Muscle of arm (tissue), 1 donor: ENCODE measurements at regions not wholly inside any gene's neighbourhood (a gene's known extent, or its start where the extent isn't known, plus 50 kb on each side); places are given as distances from the start of the nearest gene placed in this dataset.
"Not testable (repeated sequence)": the region's sequence is repeated elsewhere in the genome, so short reads cannot be mapped to it uniquely, and the experiment has no call there.

ENCODE experiments used
- DNase-seq: peaks from one replicate; pipeline ENCODE4 v3.0.0-alpha.2; 2013

- DNase-seq = no peak
Observed at GRCh38 chr12:126960221-126960620, 1306.7 kb upstream of the TMEM132C start.

DNA sequence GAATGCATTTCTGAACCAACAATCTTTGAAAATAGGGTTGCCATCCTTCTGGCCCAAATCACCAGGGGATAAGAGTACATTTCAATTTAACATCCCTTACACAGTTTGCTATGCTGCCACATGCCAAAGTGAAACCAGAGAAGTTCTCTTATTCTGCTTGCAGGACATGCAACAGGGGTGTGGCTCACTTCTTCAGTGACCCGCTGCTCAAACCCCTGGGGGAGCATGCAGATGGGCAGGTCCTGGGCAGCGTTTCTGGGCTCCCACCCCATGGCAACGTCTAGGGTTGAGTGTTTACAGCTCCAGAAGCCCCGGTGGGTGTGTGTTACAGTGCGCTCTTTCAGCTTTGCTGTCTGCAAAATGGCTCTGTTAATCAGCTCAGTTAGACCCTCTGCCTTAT, 1306.3 kb upstream of the TMEM132C start:
- no peak for DNase-seq

DNA sequence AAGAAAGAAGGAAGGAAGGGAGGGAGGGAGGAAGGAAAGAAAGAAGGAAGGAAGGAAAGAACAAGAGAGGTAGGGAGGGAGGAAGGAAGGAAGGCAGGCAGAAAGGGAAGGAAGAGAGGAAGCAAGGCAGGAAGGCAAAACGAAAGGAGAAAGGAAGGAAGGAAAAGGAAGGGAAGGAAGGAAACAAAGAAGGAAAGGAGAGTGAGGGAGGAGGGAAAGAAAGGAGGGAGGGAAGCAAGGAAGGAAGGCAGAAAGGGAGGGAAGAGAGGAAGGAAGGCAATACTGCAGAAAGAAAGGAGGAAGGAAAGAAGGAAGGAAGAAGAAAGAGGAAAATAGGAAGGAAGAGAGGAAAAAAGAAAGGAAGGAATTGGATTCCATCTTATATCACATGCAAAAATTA, 1303.1 kb upstream of the TMEM132C start:
- DNase-seq = no peak

GRCh38 chr12:126966498-126966897, 1300.5 kb upstream of the TMEM132C start:
- DNase-seq = no peak

DNA sequence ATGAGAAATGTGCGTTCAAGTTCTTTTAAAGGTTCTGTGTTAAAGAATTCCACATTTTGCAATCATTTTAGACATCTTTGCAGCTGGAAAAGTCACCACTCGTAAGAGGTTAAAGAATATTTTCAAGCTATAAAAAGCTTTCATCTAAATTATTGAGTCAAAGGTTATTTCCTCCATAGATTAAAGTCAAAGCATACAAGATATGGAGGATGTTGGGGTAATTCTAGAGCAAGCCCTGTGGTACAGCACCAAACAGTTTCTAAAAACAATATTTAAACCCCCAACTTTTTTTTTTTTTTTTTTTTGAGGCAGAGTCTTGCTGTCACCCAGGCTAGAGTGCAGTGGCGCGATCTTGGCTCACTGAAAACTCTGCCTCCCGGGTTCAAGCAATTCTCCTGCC, 1299.8 kb upstream of the TMEM132C start:
- no peak for DNase-seq

DNA sequence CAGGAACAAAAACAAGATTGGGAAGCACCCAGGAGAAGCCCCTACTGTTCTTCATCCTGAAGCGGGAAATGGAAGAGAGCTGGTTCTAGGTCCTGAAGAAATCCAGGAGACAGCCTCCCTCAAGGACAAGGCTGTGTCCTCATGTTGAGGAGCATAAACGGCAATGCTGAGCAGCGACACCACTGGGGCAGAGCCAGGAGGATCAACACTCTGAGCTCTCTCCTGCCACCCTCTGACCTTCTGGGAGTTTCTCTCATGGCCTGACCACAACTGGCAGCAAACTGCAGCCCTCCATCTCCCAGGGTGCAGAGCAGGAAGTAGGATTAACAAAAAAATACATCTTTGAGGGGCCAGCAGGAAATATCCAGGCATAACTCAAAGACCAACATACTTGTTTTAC, 1292.2 kb upstream of the TMEM132C start:
- DNase-seq = no peak

DNA sequence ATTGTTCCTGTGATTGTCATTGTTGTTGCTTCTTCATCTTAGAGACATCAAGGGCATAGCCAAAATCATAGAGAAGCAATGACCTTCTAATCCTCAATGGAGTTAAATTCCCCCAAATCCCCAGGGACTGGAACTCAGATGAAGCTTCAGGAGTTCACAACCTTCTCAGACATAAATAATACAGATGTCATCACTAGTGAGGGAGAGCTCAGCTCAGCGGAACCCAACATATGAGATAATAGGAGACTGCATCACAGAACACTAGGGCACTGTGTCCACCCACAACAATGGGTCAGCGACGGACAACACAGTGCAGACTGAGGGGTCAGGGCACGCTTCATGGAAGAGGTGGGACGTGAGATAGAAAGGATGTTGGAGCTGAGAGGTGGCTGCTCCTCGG, 1290.4 kb upstream of the TMEM132C start:
- no peak for DNase-seq

DNA sequence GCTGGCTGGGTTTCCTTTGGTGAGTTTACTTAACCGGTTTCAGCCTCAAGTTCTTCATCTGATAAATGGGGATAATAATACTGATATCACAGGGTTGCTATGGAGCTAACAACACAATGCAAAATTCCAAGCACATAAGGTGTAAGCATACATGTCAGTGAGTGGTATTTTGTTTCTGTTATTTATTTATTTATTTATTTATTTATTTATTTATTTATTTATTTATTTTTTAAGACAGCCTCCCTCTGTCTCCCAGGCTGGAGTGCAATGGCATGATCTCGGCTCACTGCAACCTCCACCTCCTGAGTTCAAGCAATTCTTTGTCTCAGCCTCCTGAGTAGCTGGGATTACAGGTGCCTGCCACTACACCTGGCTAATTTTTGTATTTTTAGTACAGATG, 1287.4 kb upstream of the TMEM132C start:
- not testable (repeated sequence) for DNase-seq

GRCh38 chr12:126982707-126983106, 1284.3 kb upstream of the TMEM132C start:
- DNase-seq = no peak

- DNase-seq = not testable (repeated sequence)
Observed at GRCh38 chr12:126983735-126984134, 1283.2 kb upstream of the TMEM132C start.

GRCh38 chr12:126985663-126986062, 1281.3 kb upstream of the TMEM132C start:
- DNase-seq = not testable (repeated sequence)

DNA sequence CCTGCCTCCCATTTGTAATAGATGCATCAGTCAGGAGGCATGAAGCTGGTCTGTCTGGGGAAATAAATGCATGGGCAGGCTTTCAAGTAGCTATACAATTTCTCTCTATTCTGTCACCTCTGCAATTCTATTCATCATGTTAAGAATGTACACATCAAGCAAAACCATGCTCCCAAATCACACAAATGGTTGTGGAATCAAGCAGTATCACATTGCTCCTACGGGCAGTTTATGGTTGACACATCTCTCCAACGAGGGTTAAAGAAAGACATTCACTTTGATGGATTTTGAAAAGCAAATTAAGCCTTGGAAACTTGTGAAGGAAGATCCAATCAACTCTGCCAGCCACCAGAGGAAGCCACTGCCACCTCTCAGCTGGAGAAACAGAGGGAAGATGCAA, 1277.4 kb upstream of the TMEM132C start:
- DNase-seq = no peak

DNA sequence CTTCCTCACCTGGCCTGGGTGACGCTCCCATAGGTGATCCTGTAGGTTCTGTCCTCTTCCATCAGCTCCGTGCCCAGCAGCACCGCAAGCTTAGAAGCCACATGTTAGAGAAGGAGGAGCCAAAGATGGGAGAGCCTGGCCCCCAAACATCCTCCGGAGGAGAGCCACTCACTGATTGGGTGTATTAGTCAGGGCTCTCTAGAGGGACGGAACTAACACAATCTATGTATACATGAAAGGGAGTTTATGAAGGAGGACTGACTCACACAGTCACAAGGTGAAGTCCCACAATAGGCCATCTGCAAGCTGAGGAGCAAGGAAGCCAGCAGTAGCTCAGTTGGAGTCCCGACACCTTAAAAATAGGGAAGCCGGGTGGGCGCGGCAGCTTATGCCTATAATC, 1273.1 kb upstream of the TMEM132C start:
- DNase-seq = no peak

DNA sequence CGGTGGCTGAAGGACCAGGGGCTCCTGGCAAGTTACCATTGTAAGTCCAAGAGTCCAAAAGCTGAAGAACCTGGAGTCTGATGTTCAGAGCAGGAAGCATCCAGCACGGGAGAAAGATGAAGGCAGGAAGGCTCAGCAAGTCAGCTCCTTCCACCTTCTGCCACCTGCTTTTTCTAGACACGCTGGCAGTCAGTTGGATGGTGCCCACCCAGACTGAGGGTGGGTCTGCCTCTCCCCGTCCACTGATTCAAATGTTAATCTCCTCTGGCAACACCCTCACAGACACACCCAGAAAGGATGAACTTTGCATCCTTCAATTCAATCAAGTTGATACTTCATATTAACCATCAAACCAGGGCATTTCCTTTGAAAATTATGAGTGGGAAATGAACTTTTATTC, 1272.4 kb upstream of the TMEM132C start:
- no peak for DNase-seq

DNA sequence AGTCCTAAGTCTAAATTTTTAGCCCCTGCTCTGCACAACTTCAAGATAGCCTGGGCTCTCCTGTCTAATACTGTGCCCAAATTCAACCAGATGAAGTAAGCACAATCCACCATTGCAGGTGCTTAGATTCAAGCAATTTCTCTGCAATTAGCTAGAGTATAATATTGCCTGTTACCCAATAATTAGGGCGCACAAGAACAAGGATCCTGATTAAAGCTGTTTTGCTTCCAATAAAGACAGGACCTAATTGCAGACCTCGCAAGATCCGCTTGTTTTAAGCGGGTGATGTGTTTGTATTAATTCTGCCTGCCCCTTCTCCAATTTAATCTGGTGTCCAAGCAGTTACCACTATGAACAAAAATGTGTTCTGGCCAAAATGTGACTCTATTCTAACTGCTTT, 1268.9 kb upstream of the TMEM132C start:
- no peak for DNase-seq

- no peak for DNase-seq
Observed at GRCh38 chr12:126998747-126999285, 1268.2 kb upstream of the TMEM132C start.

DNA sequence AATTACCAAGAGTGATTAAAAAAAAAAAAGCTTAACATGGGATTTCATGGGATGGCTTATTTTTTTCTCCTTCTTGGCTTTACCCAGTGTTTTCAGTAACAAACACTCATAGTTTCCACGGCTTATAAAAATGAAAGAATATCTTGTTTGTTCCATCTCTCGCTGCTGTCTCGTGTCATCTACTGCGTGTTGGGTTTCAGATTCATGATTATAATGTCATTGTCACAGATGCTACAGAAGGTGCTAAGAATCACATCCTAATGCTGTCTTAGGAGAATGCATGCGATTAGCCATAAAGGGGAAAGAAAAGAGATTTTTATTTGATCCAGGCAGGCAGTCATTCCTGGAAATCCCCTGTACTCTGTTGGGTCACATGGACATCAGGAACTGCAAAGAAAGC, 1267.6 kb upstream of the TMEM132C start:
- no peak for DNase-seq

DNA sequence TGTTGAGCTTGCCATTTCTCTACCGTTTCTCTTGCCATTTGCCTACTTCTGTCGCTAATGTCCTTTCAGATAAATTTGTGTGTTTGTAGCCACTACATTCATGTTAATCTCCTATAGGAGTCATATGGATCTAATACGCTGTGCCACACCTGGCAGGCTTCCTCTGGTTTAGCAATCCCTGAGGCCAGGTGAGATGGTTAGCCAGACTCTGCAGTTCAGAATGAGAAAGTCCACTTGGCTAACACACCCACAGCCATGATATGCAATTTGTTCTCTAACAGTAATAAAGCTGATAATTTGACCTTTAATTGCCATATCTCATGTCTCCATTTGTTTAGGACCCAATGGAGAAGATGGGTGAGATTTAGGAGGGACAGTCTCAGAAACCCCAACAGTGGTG, 1261.6 kb upstream of the TMEM132C start:
- no peak for DNase-seq

GRCh38 chr12:127006972-127007371, 1260.0 kb upstream of the TMEM132C start:
- no peak for DNase-seq

- DNase-seq = no peak
Observed at GRCh38 chr12:127008755-127009403, 1258.1 kb upstream of the TMEM132C start.

- DNase-seq = no peak
Observed at GRCh38 chr12:127012109-127012508, 1254.9 kb upstream of the TMEM132C start.

DNA sequence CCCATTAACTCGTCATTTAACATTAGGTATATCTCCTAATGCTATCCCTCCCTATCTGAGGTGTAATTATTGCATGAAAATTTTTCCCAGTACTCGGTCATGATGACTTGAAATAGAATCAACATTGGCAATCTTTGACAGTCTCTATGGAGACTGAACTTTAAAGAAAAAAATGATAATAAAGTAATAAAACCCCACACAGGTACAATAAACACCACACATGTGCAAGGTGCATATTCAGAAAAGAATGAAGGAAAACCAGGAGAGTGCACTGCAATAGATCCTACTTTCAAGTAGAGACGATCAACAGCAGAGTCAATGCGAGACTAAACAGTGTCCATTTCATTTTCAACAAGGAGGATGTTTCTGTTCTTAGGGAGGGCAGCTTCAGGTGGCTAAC, 1253.8 kb upstream of the TMEM132C start:
- DNase-seq = no peak

DNA sequence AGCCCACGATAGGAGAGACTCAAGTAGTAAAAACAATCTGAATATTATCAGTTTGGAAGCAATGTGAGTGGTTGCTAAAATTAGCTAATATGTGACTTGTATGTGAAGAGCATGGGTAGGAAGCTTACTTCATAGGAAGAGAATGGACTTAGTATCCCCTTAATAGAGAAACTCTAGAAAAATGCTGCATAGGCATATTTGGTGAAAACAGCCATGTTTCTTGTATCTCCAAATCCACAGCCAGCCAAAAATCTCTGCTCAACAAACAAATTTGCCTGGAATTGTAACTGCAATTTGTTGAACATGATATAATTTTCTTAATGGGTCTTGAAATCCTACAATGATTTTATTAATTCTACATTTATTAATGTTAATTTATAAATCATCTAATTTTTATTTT, 1252.9 kb upstream of the TMEM132C start:
- DNase-seq = no peak

GRCh38 chr12:127024791-127025190, 1242.2 kb upstream of the TMEM132C start:
- no peak for DNase-seq
